GM19035 (cell line): ENCODE measurements at regions not wholly inside any gene's neighbourhood (a gene's known extent, or its start where the extent isn't known, plus 50 kb on each side); places are given as distances from the start of the nearest gene placed in this dataset.

Experiments used
- ATAC-seq: cut with Tn5 transposase; IDR thresholded peaks from one replicate; pipeline ENCODE4 v1.9.1; 2021; ENCODE audit not compliant: unreplicated experiment

DNA sequence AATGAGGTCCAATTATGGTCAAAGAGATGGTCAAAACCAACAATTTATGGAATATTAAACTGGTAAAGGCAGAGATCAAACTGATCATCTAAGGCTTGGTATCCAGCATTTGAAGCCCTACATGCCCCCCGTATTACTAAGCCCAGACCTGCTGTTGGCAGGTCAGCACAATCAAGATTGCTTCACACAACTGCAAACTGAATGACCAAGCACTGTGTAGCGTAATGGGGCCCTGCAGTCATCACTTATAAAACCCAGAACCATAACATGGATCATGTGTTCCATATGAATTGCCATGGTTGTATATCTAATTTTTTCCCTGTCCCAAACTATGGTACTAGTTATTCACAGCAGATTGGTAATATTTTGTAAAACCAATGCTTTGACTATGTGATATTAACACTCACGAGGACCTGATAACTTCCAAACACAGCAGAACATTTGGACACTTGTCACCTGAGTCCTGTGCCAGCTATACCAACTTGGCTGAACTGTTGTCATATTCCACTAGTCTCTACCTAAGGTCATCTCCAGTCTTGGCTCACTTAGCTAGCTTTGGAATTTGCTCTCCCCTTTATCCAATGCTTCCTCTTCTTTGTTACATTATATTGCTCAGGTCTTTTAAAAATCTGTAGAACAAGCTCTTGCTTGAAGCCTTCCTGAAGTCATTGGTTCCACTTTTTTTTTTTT is 81.7 kb upstream of the HMHB1 start:
- no peak for ATAC-seq

DNA sequence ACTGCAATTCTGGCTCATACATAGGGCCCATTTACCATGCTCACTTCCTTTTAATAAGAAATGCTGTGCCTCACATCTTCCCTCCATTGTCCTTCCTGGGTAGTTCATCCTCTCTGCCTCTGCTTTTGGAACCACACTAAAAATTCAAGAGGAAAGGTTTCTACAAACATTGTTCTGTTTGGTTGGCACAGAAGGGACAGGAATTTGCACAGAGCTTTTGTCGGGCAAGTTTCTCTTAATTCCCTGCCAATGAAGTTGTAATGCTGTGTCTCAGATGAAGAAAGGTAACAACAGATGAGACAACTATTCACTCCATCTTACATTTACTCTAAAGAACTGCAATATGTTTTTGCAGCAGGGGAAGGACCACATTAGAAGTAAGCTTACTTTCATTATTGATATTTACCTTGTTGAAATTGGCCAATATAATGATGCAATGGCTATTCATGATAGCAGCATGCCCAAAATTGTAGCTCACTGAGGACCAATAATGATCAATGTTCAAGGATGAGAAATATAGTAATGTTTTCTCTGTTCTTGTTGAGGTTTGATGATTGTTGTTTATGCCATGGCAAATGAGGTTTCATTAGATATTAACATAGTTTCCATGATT is 82.5 kb upstream of the HMHB1 start:
- no peak for ATAC-seq

DNA sequence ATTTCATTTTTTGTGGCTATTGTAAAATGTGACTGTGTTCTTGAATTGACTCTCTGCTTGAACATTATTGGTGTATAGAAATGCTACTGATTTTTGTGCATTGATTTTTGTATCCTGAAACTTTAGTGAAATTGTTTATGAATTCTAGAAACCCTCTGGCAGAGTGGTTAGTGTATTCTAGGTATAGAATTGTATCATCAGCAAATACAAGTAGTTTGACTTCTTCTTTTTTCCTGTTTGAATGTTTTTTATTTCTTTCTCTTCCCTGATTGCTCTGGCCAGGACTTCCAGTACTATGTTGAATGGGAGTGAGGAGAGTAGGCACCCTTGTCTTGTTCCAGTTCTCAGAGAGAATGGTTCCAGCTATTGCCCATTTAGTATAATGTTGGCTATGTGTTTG is 88.8 kb upstream of the HMHB1 start:
- no peak for ATAC-seq

DNA sequence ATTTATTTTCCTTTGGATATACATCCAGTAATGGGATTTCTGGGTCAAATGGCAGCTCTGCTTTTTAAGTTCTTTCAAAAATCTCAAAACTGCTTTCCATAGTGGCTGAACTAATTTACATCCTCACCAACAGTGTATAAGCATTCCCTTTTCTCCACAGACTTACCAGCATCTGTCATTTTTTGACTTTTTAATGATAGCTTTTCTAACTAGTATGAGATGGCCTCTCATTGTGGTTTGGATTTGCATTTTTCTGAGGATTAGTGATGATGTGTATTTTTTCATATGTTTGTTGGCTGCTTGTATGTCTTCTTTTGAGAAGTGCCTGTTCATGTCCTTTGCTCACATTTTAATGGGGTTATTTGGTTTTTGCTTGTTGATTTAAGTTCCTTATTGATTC is 90.0 kb upstream of the HMHB1 start:
- no peak for ATAC-seq

- no peak for ATAC-seq
Observed at GRCh38 chr5:143720689-143721088, 91.3 kb upstream of the HMHB1 start.

- no peak for ATAC-seq
Observed at GRCh38 chr5:143717400-143717799, 94.6 kb upstream of the HMHB1 start.

DNA sequence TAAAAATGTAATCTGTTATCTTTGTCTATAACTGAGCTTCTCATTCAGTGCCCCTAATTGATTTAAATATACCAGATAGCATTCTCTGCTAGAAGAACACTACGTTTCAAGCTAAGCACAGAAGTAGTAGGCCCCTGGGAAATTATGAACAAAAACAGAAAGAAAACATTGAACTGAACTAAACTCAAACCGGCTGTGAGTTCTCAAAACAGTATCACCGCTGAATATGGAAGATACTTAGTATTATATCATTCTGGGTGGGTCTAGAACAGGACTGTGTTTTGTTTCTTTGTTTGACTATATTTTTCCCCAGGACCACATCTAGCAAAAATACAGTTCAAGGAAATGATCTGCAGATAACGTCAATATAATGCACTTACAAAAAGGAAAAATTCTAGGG is 95.1 kb upstream of the HMHB1 start:
- ATAC-seq = no peak

GRCh38 chr5:143715616-143716015 is 96.3 kb upstream of the HMHB1 start:
- no peak for ATAC-seq

- ATAC-seq = peak; percentile 63
Observed at GRCh38 chr5:143714629-143715028, 97.3 kb upstream of the HMHB1 start.

- no peak for ATAC-seq
Observed at GRCh38 chr5:143713047-143714003, 98.6 kb upstream of the HMHB1 start.

DNA sequence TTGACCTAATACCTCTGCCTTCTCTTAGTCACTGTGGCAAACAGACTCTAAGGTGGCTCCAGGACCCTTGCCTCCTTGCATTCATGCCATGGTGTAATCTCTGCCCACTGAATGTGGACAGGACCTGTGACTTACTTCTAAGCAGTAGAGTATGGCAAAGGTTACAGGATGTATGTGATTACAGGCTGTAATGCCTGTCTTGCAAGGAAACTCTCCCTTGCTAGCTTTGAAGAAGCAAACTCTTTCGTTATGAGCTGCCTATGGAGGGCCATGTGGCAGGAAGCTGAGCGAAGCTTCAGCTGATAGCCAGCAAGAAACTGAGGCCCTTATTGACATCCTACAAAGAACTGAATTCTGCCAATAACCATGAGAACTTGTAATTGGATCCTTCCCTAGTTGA is 103.3 kb upstream of the HMHB1 start:
- no peak for ATAC-seq

DNA sequence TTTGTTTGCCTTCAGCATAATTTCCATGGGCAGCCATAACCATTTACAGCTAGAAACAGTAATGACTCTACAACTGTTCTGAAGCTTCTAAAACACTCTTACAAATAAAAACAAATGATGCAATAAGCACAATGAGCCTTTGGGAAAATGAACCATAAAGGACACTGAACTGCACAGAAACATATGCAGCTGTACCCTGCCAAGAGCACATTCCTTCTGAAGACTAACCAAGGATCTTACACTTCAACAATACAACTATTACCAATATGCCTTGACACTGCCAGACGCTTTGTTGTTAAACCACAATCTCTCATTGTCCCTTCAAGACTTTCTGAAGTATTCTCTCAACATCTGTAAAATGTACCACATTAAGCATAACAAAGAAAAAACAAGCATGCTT is 104.2 kb upstream of the HMHB1 start:
- ATAC-seq = no peak

- ATAC-seq = no peak
Observed at GRCh38 chr5:143705381-143705780, 106.6 kb upstream of the HMHB1 start.

GRCh38 chr5:143703659-143704058 is 108.3 kb upstream of the HMHB1 start:
- ATAC-seq = no peak

DNA sequence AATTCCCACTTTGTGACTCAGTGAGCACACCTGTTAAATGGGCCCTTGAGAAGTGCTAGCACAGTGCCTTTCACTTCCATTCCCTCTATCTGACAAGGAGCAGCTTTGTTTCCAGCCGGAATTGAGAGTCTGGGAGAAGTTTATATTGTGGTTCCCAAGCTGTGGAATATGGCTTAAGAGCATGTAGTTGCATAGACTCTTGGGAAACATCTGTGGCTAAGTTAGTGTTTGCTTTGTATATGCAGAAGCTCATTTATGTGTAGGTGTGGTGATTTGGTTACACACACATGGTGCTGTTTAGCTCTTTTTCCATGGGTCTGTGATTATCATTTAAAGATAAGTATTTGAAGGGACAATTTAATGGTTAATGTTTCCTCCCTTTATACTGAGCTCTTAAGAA is 110.5 kb upstream of the HMHB1 start:
- ATAC-seq = no peak

DNA sequence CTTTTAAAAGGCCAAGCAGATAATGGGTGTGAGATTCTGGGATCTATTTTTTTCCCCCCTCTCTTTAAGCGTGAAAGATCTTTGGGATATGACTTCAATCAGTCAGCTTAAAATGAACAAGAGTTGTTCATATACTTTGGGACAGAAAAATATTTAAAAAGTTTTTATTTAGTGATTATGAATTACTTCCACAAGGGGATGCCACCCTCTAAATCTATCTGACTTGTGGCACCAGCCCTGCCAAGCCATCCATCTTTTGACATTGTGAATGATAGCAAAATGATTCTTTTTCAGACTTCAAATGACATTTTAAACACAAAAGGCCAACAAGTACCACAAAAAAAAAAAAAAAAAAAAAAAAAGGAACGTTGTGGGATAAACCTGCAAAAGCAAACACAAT is 111.0 kb upstream of the HMHB1 start:
- no peak for ATAC-seq

- no peak for ATAC-seq
Observed at GRCh38 chr5:143699121-143699520, 112.8 kb upstream of the HMHB1 start.

DNA sequence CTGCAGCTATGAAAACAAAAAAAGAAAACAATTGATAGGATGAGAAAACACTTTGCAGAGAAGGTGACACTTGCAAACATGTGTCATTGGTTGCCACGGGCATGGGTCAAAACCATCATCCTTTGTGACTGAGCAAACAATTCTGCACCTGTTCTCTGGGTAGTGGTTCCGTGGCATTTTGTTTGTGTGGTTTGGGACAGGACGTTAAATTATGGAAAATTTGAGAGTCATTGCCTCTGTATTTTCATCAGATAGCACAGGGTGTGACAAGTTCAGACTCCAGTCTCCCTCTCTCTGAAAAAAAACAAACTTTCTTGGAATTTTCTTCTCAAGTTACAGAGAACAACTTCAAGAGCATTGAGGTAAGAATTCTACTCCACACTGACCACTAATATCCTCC is 113.4 kb upstream of the HMHB1 start:
- ATAC-seq = no peak

- no peak for ATAC-seq
Observed at GRCh38 chr5:143696921-143697320, 115.0 kb upstream of the HMHB1 start.

GRCh38 chr5:143695941-143696340 is 116.0 kb upstream of the HMHB1 start:
- no peak for ATAC-seq

DNA sequence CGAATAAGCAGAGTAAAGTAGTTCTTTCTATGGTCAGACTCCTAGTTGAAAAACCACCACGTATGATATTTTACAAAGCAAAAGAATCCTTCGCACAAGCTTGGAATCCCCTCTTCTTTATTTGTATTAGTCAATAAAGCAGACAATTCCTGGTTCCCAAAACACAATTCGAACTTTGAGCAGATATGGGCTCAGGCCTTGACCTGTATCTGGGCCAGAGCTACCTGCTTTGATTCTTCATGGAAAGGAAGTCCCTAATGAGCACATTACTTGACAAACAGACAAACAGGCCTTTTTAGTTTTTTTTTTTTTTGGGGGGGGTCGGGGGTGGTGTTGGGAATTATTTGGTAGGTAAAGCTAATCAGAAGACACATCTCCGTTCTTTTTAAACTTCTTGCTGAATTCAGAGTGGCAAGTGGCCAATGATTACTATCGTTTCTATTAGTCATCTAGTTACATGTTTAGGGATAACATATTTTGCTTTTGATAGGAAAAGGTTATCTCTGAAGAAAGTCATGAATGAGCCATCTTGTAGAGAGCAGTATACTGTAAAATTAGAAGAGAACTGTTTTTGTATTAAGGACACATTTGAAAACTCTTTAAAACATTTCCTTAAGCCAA is 116.6 kb upstream of the HMHB1 start:
- no peak for ATAC-seq
